GM21447 (cell line): ENCODE measurements at regions not wholly inside any gene's neighbourhood (a gene's known extent, or its start where the extent isn't known, plus 50 kb on each side); places are given as distances from the start of the nearest gene placed in this dataset.

Source experiments
- ATAC-seq: cut with Tn5 transposase; IDR thresholded peaks from one replicate; pipeline ENCODE4 v1.9.1; 2021; ENCODE audit not compliant: unreplicated experiment

GRCh38 chr2:101558740-101559525 lies 84.0 kb upstream of the RFX8 start:
- no peak for ATAC-seq

GRCh38 chr2:101556033-101556459 lies 81.1 kb upstream of the RFX8 start:
- no peak for ATAC-seq

DNA sequence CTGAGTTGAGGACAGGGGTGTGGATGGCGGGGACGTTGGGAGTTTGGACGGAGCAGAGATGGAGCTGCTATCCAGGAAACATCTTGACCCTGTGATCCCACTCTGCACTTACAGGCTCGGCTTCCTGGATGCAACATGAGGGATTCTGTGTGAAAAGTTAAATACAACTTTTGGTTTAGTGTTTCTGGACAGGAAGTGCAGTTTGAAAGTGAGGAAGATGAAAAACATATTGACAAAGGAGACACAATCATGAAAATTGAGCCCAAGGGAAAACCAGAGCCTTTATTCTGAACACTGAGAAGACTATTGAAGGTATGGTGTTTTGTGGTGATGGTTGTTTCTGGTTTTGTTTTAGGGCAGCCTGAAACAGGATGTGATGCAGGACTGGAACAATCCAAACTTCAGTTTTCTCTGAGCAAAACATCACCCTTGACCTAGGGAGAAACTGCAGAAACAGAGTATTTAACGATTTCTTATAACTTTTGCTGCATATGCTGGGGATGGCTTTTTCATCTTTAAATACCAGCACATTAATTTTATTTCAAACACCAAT lies 76.5 kb upstream of the RFX8 start:
- ATAC-seq: no peak

- no peak for ATAC-seq
Observed at GRCh38 chr2:101550555-101550954, 75.6 kb upstream of the RFX8 start.

- no peak for ATAC-seq
Observed at GRCh38 chr2:101549371-101549770, 74.5 kb upstream of the RFX8 start.

GRCh38 chr2:101546376-101547058 lies 71.6 kb upstream of the RFX8 start:
- ATAC-seq: no peak

DNA sequence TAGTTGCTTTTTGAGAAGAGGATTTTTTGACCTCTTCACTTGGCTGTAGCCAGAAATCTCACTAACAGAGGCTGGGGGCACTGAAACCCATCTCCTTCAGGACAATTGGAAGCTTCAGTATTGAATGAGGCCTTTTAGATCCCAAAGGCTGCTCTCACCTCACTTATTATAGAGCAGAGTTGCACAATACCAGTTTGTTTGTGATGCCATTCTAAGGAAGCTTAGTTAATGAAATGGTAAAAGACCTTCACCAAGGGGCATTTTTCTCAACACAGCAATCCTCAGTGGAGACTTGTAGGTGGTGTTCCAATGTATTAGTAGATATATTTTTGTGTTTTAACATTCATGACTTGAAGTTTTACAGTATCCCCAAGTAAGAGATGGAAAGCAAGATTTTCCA lies 71.0 kb upstream of the RFX8 start:
- no peak for ATAC-seq

- ATAC-seq: no peak
Observed at GRCh38 chr2:101540518-101540917, 65.6 kb upstream of the RFX8 start.

GRCh38 chr2:101538076-101538475 lies 63.2 kb upstream of the RFX8 start:
- no peak for ATAC-seq

- ATAC-seq: no peak
Observed at GRCh38 chr2:101534149-101534611, 59.3 kb upstream of the RFX8 start.

DNA sequence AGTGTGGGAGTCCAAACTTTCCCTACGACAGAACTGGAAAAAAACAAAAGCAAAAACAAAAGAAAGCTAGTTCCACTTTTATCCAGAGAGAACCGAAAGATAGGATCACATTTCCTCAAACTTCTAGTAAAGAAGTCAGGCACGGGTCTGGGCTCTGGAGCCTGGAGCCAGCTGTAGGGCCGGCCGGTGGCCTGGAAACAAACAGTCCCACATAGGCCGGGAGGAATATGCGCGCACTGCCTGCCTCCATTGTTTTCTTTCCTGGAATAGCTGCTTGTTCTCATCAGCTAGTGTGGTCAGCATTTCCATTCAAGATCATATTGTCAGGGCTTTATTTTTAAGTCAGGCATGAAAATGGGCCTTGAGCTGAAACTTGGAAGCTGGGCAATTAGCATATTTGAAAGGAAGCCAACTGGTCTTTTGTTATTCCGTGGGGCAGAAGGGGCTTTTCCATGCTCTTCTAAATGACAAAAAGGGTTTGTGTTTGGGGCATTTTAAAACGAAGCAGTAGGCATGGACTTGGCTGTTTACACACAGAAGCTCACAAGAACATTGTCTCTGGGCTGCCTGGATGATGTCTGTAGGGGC lies 58.7 kb upstream of the RFX8 start:
- ATAC-seq: no peak

GRCh38 chr2:101528501-101528900 lies 53.6 kb upstream of the RFX8 start:
- no peak for ATAC-seq

GRCh38 chr2:101524806-101525430 lies 50.0 kb upstream of the RFX8 start:
- ATAC-seq: no peak
